ENCODE measurements at regions not wholly inside any gene's neighbourhood (a gene's known extent, or its start where the extent isn't known, plus 50 kb on each side); places are given as distances from the start of the nearest gene placed in this dataset.

GRCh38 chr12:76639646-76640045 lies 80.1 kb upstream of the OSBPL8 start:
- no peak overlapping the region for H3K27ac ChIP-seq
- TF ChIP-seq CTCF (conservative IDR thresholded peaks at IDR 0.05) = no peak

GRCh38 chr12:76641073-76641472 lies 81.5 kb upstream of the OSBPL8 start:
- no peak for TF ChIP-seq CTCF (conservative IDR thresholded peaks at IDR 0.05)
- no peak overlapping the region for H3K27ac ChIP-seq

GRCh38 chr12:76641961-76642360 lies 82.4 kb upstream of the OSBPL8 start:
- no peak overlapping the region for H3K27ac ChIP-seq
- no peak for TF ChIP-seq CTCF (conservative IDR thresholded peaks at IDR 0.05)

GRCh38 chr12:76643438-76643837 lies 83.9 kb upstream of the OSBPL8 start:
- no peak overlapping the region for H3K27ac ChIP-seq
- TF ChIP-seq CTCF (conservative IDR thresholded peaks at IDR 0.05) = no peak

GRCh38 chr12:76644950-76645349 lies 85.4 kb upstream of the OSBPL8 start:
- no peak for TF ChIP-seq CTCF (conservative IDR thresholded peaks at IDR 0.05)
- H3K27ac ChIP-seq = no peak overlapping the region

- no peak overlapping the region for H3K27ac ChIP-seq
- TF ChIP-seq CTCF (conservative IDR thresholded peaks at IDR 0.05) = no peak
Measured at GRCh38 chr12:76645934-76646333, 86.4 kb upstream of the OSBPL8 start.

GRCh38 chr12:76646366-76646765 lies 86.8 kb upstream of the OSBPL8 start:
- TF ChIP-seq CTCF (conservative IDR thresholded peaks at IDR 0.05) = no peak
- H3K27ac ChIP-seq = no peak overlapping the region

- TF ChIP-seq CTCF (conservative IDR thresholded peaks at IDR 0.05) = no peak
Measured at GRCh38 chr12:76649099-76649498, 89.5 kb upstream of the OSBPL8 start.

More at GRCh38 chr12:76649099-76649498, 89.5 kb upstream of the OSBPL8 start:
- no peak overlapping the region for H3K27ac ChIP-seq

Data from VCaP (cell line).